ENCODE measurements at regions not wholly inside any gene's neighbourhood (a gene's known extent, or its start where the extent isn't known, plus 50 kb on each side); places are given as distances from the start of the nearest gene placed in this dataset.
A peak's percentile ranks its signal among the peaks of the same experiment; 100 is the strongest.

GRCh38 chr15:66897971-66898370 lies 167.4 kb upstream of the SMAD3 start:
- no peak overlapping the region for H3K4me3 ChIP-seq (replicated peaks in 1 of 2; ENCODE audit: low read depth in 2 of 2, low read length in 2 of 2)
- TF ChIP-seq CTCF (IDR thresholded peaks at IDR 0.05; ENCODE audit: low read depth, low read length): no peak
- no peak for DNase-seq (ENCODE audit: low read depth in 2 of 2)

GRCh38 chr15:66898656-66899386 lies 166.6 kb upstream of the SMAD3 start:
- no peak overlapping the region for H3K4me3 ChIP-seq (replicated peaks in 1 of 2; ENCODE audit: low read depth in 2 of 2, low read length in 2 of 2)
- TF ChIP-seq CTCF (IDR thresholded peaks at IDR 0.05; ENCODE audit: low read depth, low read length): no peak
- no peak for DNase-seq (ENCODE audit: low read depth in 2 of 2)

- DNase-seq (ENCODE audit: low read depth in 2 of 2): peak in 1 of 2 donors; percentile 58
- no peak for TF ChIP-seq CTCF (IDR thresholded peaks at IDR 0.05; ENCODE audit: low read depth, low read length)
- H3K4me3 ChIP-seq (replicated peaks in 1 of 2; ENCODE audit: low read depth in 2 of 2, low read length in 2 of 2): no peak overlapping the region
Measured at GRCh38 chr15:66899555-66900350, 165.6 kb upstream of the SMAD3 start.

- no peak overlapping the region for H3K4me3 ChIP-seq (replicated peaks in 1 of 2; ENCODE audit: low read depth in 2 of 2, low read length in 2 of 2)
- TF ChIP-seq CTCF (IDR thresholded peaks at IDR 0.05; ENCODE audit: low read depth, low read length): no peak
Measured at GRCh38 chr15:66900586-66901310, 164.7 kb upstream of the SMAD3 start.

GRCh38 chr15:66901336-66902100 lies 163.9 kb upstream of the SMAD3 start:
- no peak overlapping the region for H3K4me3 ChIP-seq (replicated peaks in 1 of 2; ENCODE audit: low read depth in 2 of 2, low read length in 2 of 2)
- DNase-seq (ENCODE audit: low read depth in 2 of 2): peak; percentile 62 to 68
- TF ChIP-seq CTCF (IDR thresholded peaks at IDR 0.05; ENCODE audit: low read depth, low read length): no peak

More at GRCh38 chr15:66900586-66901310, 164.7 kb upstream of the SMAD3 start:
- DNase-seq (ENCODE audit: low read depth in 2 of 2): no peak

GRCh38 chr15:66905185-66905584 lies 160.2 kb upstream of the SMAD3 start:
- DNase-seq (ENCODE audit: low read depth in 2 of 2): no peak
- no peak overlapping the region for H3K4me3 ChIP-seq (replicated peaks in 1 of 2; ENCODE audit: low read depth in 2 of 2, low read length in 2 of 2)
- TF ChIP-seq CTCF (IDR thresholded peaks at IDR 0.05; ENCODE audit: low read depth, low read length): no peak

All from cardiac fibroblast (primary cell).